GM13977 (cell line): ENCODE measurements at regions not wholly inside any gene's neighbourhood (a gene's known extent, or its start where the extent isn't known, plus 50 kb on each side); places are given as distances from the start of the nearest gene placed in this dataset.

Experiments
- DNase-seq: peaks from one replicate; pipeline ENCODE4 v3.0.0; 2012; ENCODE audit warnings: low spot score
- CTCF ChIP-seq: IDR thresholded peaks from 2 replicates; pipeline ENCODE4 v1.5.1; 2012; ENCODE audit warnings: mild to moderate bottlenecking, control low read depth; ENCODE audit not compliant: insufficient read depth; ENCODE audit errors: extremely low read depth, missing control alignments
- in situ Hi-C: fragments of 300-500 bp; cut with MboI; formaldehyde crosslinking; loops from one replicate; pipeline ENCODE4 v1.12.0; 2022; ENCODE audit warnings: low sequenced_read_pairs, low pct_unique_long_range_greater_than_20kb, mixed read lengths, inconsistent platforms; ENCODE audit not compliant: unreplicated experiment

GRCh38 chr16:76612497-76612896 is 335.3 kb downstream of the CNTNAP4 start:
- no peak for TF ChIP-seq CTCF
- no peak for DNase-seq
- in situ Hi-C loops: no loop called here

- TF ChIP-seq CTCF: no peak
- in situ Hi-C loops: no loop called here
- DNase-seq: no peak
Measured at GRCh38 chr16:76614269-76614668, 337.1 kb downstream of the CNTNAP4 start.

GRCh38 chr16:76622876-76623275 is 345.7 kb downstream of the CNTNAP4 start:
- in situ Hi-C loops: no loop called here
- no peak for TF ChIP-seq CTCF

GRCh38 chr16:76634847-76635697 is 357.9 kb downstream of the CNTNAP4 start:
- DNase-seq: no peak
- no peak for TF ChIP-seq CTCF
- in situ Hi-C loops: no loop called here

More at GRCh38 chr16:76622876-76623275, 345.7 kb downstream of the CNTNAP4 start:
- no peak for DNase-seq

GRCh38 chr16:76639685-76640289 is 362.6 kb downstream of the CNTNAP4 start:
- TF ChIP-seq CTCF: peak; percentile 38
- in situ Hi-C loops: no loop called here
- DNase-seq: no peak

GRCh38 chr16:76650582-76650981 is 373.4 kb downstream of the CNTNAP4 start:
- in situ Hi-C loops: loop anchor here (25.0 kb wide), 2 partner anchors 512 to 863 kb away; no protein-coding TSS in a partner anchor
- no peak for TF ChIP-seq CTCF
- no peak for DNase-seq
